T-helper 9 cell (primary cell): ENCODE measurements at regions not wholly inside any gene's neighbourhood (a gene's known extent, or its start where the extent isn't known, plus 50 kb on each side); places are given as distances from the start of the nearest gene placed in this dataset.
"Not testable (repeated sequence)": the region's sequence is repeated elsewhere in the genome, so short reads cannot be mapped to it uniquely, and the experiment has no call there.

Source experiments
- DNase-seq: peaks from one replicate; pipeline ENCODE4 v3.0.0-alpha.2; 2020

DNA sequence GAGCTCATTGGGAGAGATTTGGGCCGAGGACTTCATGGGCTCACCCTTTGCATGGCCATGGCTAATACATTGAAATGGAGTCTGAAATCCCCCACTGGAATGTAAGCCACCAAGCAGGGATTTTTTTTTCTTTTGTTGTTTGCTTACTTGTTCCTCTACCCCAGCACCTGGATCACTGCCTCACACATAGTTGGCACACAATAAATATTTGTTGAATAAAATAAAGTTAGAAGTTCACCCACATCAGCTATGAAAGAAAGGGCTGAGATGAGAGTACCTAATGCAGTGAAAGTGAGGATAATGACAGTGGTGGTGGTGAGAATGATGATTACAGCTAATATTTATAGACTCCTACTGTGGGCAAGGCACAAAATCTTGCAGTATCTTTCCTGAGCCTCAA, 98.1 kb upstream of the ANXA1 start:
- DNase-seq = no peak

DNA sequence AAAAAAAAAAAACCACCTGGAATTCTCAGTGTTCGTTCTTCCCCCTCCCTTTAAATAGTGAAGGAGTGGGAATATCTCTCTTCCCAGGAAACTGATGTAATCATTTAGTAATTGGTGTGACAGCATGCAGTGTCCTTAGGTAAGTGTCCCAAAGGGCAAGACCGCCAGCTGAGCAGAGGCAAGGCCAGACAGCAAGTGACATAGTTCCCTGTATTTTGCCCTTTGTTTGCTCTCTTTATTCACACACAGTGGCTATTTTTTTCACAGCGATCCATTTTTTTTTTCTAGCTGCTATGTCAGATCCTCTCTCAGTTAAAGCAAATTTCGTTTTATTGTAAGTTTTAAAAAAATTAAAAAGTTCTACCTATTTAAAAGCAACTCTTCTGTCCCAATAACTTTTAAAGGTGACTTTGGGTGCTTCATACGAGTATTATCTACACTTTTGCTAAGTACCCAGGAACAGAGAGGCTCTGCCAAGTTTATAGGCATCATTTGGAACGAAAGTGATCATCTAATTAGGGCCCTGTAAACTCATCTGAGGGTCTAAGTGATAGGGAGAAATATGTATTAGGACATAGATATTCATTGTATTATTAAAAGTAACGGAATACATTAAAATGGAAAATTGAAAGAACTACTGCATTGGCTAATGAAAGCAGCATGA, 98.2 kb upstream of the ALDH1A1 start:
- no peak for DNase-seq

DNA sequence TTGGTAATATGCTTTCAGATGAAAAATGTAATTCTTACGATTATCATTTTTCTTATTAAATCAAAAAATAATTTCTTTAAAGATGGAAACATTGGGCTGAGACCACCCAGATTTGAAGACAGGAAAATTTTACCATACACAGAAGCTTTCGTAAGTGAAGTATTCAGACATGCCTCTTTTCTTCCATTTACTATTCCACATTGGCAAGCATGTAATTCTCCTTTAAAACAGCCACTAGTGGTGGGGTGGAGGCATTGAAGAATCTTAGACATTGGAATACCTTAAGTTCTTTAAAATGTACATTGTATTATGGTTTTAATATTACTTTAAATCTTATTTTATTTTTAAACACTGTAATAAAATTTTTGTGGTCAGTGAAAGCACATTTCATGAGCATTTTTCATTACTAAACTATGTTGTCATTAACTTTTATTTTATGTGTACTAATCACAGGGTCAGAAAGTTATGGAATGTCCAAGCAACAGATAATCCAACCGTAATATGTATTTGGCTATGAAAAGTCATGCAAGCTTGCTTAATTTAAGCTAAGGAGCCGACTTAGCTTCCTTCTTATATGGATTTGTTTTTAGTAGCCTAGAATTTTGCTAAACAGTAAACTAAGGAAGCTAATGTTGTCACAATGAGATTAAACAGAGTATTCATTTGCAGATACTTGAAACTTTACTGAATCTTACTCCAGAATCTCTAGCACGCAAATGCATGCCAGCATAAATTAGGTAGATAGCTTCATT, 97.4 kb upstream of the ALDH1A1 start:
- no peak for DNase-seq

DNA sequence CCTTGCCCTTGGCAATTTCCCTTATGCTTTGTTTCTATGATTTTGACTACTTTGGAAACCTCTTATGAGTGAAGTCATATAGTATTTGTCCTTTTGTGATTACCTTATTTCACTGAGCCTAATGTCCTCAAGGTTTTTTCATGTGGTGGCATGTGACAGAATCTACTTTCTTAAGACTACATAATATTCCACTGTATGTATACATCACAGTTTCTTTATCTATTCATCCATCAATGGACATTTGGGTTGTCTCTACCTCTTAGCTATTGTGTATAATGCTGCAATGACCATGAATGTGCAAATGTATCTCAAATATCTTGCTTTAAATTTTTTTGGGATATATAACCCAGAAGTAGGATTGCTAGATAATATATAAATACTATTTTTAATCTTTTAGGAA, 96.4 kb upstream of the ALDH1A1 start:
- DNase-seq = no peak

DNA sequence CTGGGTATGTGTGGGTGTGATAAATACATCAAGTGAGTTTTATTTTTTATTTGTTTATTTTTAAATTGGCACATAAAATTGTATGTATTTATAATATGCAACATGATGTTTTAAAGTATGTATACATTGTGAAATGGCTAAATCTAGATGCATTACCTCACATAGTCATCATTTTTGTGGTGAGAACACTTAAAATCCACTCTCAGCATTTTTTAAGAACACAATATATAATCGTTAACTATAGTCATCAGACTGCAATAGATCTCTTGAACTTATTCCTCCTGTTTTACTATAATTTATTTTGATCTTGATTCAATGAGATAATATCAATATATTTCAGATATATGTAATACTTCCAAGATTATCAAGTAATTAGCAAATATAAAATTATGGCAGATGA, 93.9 kb upstream of the ALDH1A1 start:
- DNase-seq = no peak

DNA sequence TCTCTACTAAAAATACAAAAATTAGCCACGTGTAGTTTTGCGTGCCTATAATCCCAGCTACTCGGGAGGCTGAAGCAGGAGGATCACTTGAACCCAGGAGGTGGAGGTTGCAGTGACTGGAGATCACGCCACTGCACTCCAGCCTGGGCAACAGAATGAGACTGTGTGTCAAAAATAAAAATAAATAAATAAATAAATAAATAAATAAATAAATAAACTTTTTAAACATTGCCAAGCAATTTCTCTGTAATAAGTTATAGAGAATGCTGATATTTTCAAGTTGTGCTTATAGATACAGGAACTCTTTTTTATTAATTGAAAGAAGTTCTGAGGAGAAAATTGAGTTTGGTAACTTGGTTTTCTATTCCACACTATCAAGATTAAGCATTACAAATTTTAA, 91.9 kb upstream of the ALDH1A1 start:
- not testable (repeated sequence) for DNase-seq

DNA sequence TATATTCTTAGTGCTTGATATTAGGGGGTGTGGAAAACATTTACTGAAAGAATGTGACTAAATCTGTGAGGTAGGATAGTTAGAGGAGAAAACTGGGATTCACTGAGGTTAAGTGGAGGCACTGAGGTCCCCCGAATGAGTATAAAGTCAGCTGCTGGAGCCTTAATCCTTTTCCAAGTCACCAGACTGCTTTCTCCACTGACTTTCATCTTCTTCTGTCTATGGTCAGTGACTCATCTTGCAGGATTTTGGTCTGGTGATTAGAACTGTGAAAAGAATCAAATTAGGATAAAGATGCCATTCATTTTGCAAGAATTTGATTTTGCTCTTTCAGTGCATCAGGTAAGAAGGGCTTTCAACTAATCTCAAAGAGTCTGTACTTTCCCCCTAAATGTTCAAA, 89.3 kb upstream of the ALDH1A1 start:
- DNase-seq = no peak

DNA sequence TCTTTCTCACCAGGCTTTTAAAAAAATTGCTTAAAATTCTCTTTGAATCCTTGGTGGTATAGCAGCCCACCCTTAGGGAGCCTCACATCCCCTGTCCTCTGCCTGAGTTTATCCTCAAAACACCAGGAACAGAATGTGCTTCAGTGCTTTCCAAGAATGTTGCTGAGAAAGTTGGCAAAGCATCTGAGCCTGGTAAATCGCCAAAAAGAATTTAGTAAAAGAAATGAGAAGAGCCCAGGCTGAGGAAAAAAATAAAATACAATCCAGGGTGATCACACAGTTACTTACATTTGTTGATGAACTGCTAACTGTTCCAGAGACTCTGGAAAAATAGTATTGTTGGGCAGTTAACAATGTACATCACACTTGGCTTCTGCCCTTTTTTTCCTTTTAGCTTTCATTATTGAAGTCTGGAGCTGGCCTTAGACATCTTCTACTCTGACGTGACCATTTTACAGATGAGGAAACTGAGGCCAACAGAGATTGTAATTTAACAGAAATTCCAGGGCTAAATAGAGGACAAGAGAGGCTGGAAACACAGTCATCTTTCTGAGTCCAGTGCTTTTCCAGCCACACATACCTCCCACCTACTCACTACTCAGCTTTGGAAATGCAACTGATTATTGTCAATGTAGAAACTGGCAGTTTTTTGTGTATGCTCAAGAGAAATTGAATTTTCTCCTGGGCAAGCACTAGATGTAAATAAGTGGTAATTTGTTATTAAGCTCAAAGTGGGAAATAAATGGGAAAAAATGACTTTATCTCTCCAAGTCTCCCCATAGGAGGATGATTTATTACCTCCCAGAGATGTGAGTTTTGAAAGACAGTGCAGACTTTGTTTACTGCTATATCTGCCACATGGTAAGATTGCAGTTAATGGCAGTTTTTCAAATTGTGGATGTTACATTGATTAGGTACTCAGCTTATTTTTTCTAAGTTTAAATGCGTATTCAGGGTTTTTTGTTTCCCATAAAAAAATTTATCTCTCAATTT, 86.7 kb upstream of the ALDH1A1 start:
- DNase-seq = no peak

DNA sequence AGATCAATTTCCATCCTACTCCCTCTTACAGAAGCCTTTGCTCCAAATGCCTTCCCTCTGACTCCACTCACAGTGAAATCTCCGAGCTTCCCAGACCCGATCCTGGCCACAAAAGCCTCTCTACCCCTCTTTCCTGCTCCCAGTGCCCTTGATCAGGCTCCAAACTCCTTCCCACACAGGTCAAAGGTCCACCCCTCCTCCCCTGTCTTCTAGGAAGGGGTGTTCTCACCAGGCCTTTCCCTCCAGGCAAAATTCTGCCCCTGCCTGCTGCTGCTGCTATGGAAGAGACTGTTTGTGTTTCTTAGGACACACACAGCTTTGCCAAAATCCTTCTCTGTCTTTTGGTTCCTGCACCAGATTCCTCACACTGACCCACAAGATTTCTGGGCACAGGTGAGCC, 85.8 kb upstream of the ALDH1A1 start:
- no peak for DNase-seq

DNA sequence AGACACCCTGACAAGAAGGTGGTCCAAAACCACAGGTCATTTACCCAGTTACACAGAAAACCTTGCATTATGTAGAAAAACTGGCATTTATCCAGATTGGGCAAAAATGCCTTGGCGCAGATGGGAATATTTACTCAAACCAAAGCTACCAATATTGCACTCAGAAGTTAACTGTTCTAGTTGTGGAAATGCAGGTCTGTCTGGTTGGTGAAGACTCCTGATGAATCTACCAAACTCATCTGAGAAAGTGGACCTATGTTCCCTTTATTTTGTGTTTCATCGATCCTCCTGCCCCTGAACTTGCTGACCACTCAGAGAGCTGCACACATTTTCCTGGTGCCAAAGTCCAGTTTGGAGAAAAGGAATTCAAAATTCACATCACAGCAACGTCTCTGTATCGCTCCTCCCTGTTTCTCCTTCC, 85.2 kb upstream of the ALDH1A1 start:
- DNase-seq = no peak

DNA sequence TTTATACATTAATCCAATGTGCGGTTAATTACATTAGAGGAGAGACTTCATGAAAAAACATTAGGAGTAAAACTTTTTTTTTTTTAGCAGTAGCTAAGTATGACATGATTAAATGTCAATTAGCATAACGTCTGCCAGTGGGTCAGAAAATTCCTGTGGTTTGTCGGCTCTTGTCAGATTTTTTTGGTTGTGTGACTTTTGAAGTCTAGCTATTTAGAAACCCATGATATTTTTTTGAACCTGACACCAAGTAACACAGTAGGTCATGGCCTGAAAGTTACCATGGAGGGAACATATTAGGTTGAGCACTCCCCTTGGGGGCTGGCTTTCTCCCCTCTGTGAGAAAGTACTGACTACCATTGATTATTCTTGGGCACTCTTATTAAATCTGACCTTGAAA, 84.8 kb upstream of the ALDH1A1 start:
- no peak for DNase-seq

DNA sequence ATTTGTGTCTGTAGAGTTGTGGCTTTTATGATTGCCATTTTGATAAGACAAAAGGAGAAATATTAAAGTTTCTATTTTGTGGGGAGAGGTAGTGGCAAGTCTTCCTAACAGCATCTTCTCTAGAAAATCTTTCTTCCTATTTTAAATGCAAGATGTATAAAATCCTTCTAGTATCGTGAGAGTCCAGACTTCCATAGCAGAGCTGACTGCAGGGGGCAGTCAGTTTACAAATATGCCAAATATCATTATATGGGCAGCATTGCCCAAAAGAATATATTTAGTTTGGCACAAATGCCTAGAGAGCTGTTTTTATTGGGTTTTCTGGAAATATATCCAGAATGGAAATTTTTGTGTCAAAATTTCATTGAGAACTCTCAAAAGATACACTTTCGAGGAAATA, 82.1 kb upstream of the ALDH1A1 start:
- no peak for DNase-seq

DNA sequence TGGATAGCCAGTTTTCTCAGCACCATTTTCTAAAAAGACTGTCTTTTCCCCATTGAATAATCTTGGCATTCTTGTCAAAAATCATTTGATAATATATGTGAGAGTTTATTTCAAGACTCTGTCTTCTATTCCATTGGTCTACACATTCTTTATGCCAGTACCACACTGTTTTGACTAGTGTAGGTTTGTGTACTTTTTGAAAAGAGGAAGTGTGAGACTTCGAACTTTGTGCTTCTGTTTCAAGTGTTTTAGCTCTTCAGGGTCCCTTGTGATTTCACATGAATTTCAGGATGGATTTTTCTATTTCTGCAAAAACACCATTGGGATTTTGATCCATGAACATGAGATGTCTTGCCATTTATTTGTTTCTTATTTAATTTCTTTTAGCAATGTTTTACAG, 78.5 kb upstream of the ALDH1A1 start:
- DNase-seq = no peak

DNA sequence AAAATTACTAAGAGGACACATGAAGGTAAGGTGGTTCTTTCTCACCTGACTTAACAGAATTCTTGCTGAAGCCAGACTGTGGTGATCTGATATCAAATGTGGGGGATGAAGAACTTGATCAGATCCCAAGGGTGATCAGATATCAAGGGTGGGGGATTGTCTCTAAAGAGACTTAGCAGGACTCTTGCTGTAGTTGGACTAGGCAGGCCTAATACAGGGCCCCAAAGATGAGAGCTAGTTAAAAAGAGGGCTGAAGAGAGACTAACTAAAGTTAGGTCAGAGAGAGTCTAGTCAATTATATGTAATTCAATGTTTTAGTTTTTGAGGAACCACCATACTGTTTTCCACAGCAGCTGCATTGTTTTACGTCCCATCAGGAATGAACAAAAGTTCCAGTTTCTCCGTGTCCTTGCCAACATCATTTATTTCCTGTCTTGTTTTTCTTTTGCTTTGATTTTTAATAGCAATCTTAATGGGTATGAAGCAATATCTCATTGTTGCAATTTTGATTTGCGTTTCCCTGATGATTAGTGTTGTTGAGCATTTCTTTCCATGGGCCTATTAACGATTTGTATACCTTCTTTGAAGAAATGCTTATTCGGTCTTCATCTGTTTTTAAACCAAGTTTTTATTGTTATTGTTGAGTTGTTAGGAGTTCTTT, 77.6 kb upstream of the ALDH1A1 start:
- no peak for DNase-seq

DNA sequence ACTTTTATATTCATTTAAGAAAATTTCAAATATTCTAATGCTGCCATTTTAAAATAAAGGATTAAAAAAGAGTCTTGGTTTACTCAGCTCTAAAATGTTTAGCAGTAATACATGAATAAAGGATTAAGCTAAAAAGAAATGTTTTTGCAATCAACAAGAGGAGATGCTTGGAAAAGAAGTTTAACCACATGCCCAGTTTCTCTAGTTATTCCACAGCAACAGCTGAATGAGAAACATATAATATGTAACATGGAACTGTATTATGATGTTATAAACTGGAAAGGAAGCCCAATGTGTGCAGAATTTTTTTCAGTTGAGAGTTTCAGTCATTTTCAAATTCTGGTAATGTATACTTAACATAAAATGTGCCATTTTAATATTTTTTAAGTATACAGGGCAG, 76.5 kb upstream of the ALDH1A1 start:
- no peak for DNase-seq

DNA sequence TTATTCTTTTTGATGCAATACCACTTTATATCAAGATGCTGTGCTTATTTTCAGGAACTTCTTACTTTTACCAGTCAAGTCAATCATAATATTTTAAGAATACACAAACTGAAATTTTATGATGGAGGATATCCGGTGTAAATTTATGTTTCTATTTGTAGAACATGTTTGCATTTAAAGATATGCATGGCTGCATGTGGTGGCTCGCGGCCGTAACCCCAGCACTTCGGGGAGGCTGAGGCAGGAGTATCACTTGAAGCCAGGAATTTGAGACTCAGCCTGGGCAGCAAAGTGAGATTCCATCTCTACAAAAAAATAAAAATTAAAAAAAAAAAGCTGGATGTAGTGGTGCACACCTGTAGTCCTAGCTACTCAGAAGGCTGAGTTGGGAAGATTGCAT, 73.5 kb upstream of the ALDH1A1 start:
- DNase-seq = no peak

DNA sequence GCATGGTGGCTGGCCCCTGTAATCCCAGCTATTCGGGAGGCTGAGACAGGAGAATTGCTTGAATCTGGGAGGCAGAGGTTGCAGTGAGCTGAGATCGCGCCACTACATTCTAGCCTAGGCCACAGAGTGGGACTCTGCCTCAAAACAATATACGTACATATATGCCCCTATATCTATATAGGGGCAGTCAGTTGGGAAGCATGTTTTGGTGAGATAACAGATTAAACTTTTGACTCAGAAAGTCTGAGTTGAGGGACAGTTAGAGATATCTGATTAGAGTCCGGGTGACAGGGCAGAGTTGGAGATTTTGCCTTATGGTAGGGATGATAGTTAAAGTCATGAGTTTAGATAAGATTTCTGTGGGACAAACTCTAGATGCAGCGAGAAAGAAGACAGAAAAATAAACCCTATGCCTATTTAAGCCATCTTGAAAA, 71.8 kb upstream of the ALDH1A1 start:
- DNase-seq = no peak

DNA sequence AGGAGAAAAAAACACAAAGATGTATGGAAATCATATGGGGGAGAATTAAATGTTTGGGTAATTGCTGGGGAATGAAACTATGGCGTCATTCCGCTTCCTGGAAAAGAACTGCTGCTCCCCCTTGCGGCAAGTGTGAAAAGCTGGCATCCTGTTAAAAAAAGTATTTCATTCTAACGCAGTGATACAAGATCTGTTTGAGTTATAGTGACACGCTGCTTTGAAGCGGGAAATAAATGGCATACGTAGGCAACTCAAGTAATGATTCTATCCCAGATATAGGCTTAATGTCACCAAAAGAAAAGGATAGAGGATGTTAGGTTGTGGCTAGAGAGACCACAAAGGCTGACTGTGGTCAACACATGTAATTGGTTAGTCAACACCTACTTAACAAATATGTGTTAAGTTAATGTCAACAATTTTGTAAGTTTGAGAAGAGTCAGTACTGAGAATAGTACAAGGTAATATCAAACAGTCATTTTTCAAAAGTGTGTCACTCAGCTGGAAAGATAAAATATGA, 70.2 kb upstream of the ALDH1A1 start:
- DNase-seq = peak; percentile 35

DNA sequence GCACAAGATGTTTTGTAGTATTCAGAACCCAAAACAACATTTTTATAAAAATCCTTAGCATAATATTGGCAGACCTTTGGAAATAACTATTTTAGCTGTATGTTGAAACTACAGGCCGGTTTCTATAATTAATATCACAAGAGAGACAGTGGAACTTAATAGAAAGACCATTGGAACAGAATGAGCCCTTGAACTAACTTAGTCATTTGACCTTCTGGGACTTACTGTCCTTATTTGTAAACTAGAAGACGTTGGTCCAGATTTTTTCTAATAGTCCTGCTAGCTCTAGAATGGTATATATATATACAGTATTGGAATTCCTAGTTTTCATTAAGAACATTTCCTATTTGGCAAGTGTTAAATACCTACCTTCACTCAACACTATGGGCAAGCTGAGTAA, 69.5 kb upstream of the ALDH1A1 start:
- no peak for DNase-seq

DNA sequence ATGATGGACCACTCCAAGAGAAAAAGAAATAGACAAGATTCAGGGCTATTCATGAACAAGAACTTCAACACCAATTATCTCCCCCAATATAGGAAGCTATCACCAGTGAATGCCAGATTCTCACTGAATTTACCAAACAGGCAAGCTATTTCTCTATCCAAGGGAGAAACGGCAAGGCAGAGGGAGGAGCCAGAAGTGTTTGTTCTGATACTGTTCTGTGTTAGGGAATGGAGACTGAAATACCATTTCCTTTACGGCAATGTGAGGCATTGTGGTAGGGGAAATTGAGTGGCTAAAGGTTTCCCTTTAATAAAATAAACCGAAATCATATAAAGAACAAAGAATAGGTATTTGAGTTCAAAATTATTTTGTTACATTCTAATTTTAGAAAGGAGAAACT, 68.0 kb upstream of the ALDH1A1 start:
- no peak for DNase-seq

DNA sequence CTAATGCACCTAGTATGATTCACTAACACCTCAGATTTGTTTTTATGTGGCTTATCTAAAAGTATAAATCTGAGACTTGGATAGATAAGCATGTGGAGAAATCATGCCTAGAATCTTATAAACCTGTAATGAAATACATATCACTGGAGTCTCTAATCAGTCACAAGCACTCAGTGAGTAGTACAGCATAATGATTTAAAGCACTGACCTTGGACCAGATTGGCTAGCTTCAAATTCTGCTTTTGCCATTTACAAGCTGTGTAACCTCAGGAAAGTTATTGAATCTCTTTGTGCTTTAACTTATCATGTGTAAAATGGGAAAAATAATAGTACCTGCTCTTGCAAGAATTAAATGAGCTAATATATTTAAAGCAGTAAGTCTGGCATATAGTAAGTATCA, 61.2 kb upstream of the ALDH1A1 start:
- no peak for DNase-seq

DNA sequence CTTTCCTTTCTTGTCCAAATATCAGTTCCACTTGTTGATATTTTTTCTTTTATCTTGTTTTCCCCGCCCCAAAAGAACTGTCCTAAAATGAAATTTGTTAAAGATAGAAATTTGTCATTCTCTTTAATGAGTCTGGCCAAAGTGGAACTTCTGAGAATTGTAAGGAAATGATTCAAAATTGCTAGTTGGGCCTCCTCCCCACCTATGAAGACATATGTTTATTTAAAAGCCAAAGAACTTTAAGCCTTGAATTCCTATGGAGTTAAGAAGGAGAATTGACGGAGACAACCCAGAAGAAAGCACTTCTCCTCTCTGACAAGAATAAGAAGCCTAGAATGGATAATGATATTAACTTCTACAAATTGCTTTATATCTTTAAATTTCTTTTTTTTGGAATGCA, 59.1 kb upstream of the ALDH1A1 start:
- no peak for DNase-seq
